GM13976 (cell line): ENCODE measurements at regions not wholly inside any gene's neighbourhood (a gene's known extent, or its start where the extent isn't known, plus 50 kb on each side); places are given as distances from the start of the nearest gene placed in this dataset.

Experiments used
- DNase-seq: peaks from one replicate; pipeline ENCODE4 v3.0.0; 2012; ENCODE audit warnings: low spot score
- CTCF ChIP-seq: IDR thresholded peaks from 2 replicates; pipeline ENCODE4 v1.5.1; 2012; ENCODE audit warnings: borderline replicate concordance, mild to moderate bottlenecking; ENCODE audit not compliant: insufficient read depth; ENCODE audit errors: extremely low read depth, missing control alignments, control extremely low read depth
- in situ Hi-C: fragments of 300-500 bp; cut with MboI; formaldehyde crosslinking; loops from one replicate; pipeline ENCODE4 v1.12.0; 2022; ENCODE audit warnings: low sequenced_read_pairs, mixed read lengths, inconsistent platforms; ENCODE audit not compliant: unreplicated experiment

GRCh38 chr1:235012436-235013210 is 116.0 kb downstream of the TOMM20 start:
- no peak for TF ChIP-seq CTCF
- no peak for DNase-seq
- in situ Hi-C loops: loop anchor here (10.0 kb wide), 1 partner anchor 62 kb away; no protein-coding TSS in a partner anchor

GRCh38 chr1:235011599-235012435 is 116.8 kb downstream of the TOMM20 start:
- TF ChIP-seq CTCF: no peak
- peak; percentile 83 for DNase-seq
- in situ Hi-C loops: loop anchor here (10.0 kb wide), 1 partner anchor 63 kb away; no protein-coding TSS in a partner anchor

- TF ChIP-seq CTCF: no peak
- in situ Hi-C loops: loop anchor here (10.0 kb wide), 1 partner anchor 64 kb away; no protein-coding TSS in a partner anchor
- peak; percentile 73 for DNase-seq
Measured at GRCh38 chr1:235011064-235011598, 117.5 kb downstream of the TOMM20 start.

GRCh38 chr1:235009561-235010306 is 118.9 kb downstream of the TOMM20 start:
- DNase-seq: no peak
- in situ Hi-C loops: loop anchor here (10.0 kb wide), 1 partner anchor 65 kb away; no protein-coding TSS in a partner anchor
- no peak for TF ChIP-seq CTCF

GRCh38 chr1:235009074-235009473 is 119.6 kb downstream of the TOMM20 start:
- DNase-seq: no peak
- no peak for TF ChIP-seq CTCF
- in situ Hi-C loops: no loop called here

GRCh38 chr1:235008239-235008638 is 120.4 kb downstream of the TOMM20 start:
- no peak for DNase-seq
- in situ Hi-C loops: no loop called here
- no peak for TF ChIP-seq CTCF
